Myocyte (in vitro differentiated cells): ENCODE measurements at regions not wholly inside any gene's neighbourhood (a gene's known extent, or its start where the extent isn't known, plus 50 kb on each side); places are given as distances from the start of the nearest gene placed in this dataset.

ENCODE experiments used
- DNase-seq: peaks from one replicate; pipeline ENCODE4 v3.0.0-alpha.2; 2012; ENCODE audit warnings: low read depth

DNA sequence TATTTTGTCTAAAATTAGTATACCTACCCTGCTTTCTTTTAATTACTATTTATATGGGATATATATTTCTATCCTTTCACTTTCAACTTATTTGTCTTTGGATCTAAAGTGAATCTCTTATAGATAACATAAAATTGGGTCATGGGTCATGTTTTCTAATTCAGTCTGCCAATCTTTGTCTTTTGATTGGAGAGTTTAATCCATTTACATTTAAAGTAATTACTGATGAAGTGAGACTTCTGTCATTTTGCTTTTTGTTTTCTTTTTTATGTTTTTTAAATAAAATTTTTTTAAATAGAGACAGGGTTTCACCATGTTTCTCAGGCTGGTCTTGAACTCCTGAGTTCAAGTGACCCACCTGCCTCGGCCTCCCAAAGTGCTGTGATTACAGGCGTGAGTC is 50.5 kb upstream of the PRDM1 start:
- no peak for DNase-seq

DNA sequence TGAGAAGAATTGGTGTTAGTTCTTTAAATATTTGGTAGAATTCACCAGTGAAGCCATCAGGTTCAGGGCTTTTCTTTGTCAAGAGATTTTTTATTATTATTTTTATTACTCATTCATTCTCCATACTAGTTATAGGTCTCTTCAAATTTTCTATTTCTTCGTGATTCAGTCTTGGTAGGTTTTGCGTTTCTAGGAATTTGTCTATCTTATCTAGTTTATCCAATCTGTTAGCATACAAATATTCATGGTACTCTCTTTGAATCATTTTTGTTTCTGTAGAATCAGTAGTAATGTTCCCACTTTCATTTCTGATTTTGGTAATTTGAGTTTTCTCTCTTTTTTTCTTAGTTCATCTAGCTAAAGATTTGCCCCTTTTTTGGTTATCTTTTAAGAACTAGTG is 52.3 kb upstream of the PRDM1 start:
- no peak for DNase-seq

DNA sequence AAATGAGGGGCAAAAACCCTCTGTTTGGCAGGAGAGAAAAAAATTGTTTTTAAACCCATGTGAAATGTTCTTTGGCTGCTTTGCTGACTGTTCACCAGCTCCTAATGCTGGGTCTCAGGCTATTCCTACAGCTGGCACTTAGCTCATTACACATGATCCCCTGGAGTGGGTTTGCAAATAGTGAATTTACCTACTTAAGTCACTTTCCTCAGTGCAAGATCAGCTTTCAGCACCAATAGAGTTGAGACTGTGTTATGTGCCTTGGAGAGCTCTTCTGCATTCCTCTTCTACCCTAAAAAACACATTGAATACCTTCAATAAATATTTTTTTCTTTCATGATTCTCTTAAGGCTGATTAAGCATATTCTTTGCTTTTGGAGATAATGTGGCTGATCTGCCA is 58.4 kb upstream of the PRDM1 start:
- DNase-seq: no peak

DNA sequence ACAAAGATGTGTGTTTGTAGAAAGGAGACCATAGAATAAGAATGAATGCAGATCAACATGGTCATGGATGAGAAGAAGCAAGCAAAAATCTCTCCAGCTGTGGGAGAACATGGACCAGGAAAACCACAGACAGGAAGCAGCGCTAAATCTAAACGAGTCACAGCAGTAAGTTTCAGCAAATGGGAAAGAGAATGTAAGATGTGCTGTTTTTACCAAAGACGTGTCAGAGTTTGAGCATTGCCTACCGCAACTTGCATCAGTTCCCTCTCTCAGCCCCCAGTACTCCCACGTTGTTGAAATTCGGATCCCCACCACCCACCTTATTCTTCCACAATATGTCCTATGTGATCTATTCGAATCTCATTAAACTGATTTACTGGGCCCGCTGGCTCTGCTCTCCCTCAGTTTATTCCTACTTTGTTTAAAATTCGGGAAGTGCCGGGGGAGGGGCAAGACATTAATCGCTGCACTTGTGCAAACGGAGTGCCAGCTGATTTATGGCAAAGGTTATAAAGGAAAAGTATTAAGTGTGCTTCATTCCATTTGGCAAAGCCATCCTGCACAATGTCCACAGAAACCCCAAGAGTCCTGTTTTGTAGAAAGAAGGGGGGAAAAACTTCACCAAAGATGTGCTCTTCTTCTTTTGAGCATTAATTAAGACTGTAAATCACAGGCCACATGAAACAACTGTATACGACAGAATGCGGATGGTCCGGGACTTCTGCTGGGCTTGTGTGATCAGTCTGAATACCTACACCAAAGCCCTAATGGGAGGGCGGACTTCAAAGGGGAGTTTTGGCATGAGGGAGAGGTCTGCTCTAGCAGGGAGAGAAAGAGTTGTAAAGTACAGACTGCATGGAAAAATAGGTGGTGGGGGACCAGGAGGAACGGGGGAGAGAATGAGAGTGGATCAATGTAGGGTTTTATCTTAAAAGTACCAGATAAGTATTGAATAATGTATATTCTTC is 59.1 kb upstream of the PRDM1 start:
- DNase-seq: no peak

DNA sequence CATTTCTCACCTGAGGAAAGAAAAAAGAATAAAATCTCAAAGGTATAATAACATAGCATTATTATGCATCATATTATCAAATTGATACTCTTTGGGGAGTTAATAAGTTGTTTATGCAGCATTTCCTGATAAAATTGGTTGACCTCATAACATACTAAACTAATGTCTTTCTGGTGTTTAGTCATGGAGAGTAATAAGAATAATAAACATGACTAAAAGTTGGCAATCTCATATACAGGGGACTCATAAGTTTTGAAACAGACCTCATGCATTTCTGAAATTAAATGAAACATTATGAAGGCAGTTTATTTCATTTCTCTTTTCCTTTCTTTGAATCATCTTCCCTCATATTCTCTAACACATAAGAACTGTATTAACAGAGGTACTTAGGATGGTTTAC is 60.5 kb upstream of the PRDM1 start:
- DNase-seq: no peak

DNA sequence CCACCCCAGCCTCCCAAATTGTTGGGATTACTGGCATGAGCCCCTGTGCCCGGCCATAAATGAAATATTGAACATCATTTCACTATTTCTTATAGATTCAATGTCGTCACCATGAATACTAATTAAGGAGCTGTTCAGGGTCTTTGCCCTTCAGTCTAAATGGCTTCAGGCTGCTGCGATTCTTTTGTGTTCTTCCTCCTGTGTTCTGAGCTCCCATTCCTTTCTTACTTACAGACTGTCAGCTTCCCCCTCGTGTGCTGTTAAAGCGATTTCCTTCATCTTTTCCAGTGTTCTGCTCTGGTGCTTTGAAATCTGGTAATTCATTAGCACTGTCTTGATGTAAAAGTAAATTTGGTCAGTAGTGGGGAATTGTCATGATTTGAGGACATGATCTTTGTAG is 63.3 kb upstream of the PRDM1 start:
- no peak for DNase-seq

DNA sequence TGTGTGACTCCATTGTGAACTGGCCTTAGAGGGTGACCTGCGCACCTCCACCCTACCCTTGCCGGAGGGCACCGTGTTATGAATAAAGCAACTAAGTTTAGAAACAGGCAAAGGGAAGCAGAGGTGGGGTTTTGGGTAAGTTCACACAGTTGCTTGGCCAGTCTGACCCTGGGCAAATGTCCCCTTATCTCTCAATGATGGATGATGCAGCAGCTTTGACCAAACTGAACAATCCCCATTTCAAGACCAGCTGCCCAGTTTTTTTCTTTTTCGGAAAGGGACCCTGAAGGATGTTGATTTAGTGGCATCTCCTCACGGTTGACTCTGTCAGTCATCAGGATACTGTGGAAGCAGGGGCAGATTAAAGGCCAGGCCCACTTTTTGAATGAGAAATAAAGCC is 68.7 kb upstream of the PRDM1 start:
- DNase-seq: no peak

DNA sequence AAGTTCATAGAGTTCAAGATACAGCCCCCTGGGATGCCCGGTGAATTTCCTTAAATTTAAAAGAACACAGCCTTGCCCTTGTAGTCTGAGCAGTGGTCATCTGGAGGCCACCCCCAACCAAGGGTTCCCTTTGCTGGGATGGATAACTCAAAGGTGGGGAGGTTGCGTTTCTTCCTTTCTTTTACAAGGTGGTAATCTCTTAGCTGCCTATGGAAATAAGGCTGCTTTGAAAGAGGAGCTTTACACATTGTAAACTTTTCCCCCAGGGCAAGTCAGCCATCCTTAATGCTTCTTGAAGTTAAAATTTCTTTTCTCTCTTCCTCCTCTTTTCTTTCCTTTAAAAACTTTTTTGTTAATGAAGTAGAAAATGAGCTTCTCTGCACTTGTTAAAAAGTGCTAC is 71.2 kb upstream of the PRDM1 start:
- no peak for DNase-seq

DNA sequence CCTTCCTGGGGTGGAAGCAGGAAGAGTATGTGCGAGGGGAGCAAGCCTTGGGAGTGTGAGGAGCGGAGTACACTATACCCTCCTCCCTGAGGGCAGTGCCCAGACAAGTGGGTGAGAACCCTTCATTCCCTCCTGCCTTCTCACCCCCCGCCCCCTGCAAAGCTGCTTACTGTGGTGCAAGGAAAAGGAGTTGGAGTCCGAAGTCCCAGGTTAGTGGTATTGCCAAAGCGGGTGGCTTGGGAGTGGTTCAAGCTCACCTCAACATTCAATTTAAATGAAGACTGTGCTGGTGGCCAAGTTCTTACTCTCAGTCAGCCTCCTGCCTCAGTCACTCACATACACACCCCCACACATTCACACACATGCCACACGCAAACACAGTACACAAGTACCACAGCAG is 74.7 kb upstream of the PRDM1 start:
- DNase-seq: no peak

DNA sequence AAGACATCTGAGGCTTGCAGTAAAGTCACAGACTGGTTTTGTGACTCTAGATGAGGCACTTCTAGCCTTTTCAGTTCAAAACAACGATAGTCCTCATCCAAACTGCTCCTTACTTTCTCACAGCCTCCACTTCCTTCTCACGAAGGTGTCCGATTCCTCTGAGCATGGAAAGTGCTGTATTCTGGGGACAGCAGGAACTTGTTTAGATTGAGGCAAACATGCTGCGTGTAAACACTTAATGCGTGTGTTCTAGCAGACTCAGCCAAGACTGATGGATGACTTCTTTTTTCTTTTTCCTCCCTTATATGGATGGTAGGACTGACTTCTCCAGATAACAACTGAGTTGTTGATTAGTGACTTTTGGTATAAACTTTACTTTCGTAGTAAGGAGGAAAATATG is 80.2 kb upstream of the PRDM1 start:
- DNase-seq: no peak

DNA sequence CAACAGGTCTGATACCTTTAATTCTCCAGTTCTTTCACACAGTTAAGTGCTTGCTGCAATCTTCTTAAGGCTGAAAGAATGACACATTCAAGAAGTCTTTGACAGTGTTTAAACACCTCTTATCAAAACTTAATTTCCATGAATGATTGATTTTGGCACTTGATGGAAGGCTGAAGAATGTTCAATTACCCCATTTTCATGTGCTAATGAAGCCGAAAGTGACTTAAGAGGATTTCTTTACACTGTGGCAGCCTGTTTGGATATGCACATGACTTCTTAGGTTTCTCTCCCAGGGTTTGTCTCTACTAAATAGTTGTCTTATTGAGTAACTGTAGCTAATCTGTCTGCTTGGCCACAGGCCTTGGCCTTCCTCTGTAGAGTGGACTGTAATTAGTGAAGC is 81.1 kb upstream of the PRDM1 start:
- peak; percentile 40 for DNase-seq

DNA sequence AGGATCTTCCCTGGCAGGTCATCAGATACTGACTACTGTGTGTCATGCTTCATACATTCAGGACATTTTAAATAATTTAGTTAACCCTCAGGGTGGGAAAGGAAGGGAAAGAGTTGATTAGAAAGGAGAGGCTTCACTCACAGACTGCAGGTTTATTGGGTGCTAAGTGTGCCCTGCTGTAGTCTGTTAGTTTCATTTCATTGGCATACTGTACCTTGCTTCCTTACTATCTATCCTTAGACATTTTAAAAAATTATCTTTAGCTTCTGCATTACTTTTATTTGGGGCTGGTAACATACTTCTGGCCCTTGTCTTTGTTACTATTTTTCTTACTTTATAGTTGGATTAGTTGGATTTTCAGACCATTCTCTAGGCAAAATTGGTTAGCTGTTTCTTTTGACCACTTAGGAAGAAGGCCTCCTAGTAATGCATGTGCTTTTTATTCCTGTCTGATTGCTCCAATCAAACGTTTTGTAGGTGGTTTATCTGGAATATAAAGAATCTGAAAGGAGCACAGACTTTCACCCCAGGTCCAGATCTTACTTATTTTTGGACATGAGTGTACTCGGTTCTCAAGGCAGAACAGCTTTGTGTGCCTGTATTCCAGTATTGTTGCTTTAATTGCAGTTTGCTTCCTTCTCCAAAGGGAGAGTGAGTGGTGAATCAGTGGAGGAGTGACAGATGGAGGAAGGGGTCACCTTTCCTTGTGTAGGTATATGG is 82.7 kb upstream of the PRDM1 start:
- DNase-seq: no peak

DNA sequence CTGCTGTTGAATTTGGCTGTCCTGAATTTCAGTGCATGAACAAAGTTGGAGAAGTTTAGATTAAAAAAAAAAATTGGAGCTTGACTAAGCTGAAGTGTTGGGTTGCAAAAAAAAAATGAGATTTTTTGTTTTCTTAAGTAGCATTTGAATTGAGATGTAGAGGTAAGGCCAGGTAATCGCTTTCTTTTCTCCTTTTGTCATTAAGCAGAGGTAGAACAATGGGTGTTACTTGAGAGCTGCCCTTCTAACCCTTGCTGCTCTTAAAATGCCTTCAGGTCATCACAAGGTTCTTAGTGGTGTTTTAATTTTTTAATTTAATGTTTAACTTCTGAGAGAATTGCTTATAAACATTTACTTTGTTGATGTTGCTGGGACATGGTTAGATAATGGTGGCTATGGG is 84.1 kb upstream of the PRDM1 start:
- no peak for DNase-seq

DNA sequence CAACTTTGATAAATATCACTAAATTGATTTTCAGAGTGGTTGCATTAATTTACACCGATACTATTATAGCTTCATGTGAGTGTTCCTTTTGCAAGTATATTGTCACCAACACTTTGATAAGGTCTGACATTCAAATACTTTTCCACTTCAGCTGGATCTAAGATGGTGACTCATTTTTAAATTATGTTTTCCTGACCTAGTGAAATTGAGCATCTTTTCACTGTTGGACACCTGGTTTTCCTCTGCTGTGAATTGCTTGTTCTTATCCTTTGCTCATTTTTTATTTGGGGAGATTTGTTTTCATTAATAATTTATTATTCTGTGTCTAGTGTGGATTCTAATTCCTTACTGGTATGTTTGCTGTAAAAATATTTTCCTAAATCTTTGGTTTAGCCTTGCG is 85.2 kb upstream of the PRDM1 start:
- DNase-seq: no peak

DNA sequence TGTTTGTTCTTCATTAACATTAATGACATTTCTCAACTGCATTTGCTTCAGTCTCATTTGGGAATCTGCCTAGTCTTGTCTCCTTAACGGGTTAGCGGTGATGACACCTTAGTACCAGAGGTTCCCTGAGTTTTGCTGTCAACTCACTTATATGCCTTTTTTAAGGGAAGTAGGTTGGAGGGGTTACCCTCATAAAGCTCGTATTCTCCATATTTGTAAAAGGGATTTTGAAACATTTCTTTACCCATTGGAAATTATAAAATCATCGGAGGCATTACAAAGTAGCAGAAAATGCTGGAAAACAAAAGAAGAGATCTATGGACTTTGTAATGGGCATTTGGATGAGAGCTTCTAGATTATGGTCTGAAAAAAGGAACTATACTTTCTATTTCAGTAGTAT is 88.7 kb upstream of the PRDM1 start:
- no peak for DNase-seq

DNA sequence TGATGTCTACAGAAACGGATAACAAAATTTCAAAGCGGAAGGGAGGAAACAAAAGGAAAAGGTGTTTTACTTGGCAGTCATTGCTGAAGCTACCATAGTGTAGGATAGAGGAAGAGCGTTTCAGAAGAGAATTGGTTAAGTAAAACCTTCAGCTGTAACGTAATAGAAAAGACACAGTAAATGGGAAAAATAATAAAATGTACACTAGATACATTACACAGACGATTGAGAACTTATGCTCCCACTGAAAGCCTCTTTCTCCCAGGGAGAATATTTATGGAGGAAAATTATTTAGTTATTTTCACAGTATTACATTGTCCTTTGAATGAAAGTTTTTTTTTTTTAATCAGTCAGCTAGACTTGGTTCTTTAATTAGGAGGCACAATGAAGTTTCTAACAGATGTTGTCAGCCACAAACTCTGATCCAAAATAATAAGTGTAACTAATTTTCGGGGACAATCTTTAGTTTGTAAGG is 90.7 kb upstream of the PRDM1 start:
- DNase-seq: no peak

DNA sequence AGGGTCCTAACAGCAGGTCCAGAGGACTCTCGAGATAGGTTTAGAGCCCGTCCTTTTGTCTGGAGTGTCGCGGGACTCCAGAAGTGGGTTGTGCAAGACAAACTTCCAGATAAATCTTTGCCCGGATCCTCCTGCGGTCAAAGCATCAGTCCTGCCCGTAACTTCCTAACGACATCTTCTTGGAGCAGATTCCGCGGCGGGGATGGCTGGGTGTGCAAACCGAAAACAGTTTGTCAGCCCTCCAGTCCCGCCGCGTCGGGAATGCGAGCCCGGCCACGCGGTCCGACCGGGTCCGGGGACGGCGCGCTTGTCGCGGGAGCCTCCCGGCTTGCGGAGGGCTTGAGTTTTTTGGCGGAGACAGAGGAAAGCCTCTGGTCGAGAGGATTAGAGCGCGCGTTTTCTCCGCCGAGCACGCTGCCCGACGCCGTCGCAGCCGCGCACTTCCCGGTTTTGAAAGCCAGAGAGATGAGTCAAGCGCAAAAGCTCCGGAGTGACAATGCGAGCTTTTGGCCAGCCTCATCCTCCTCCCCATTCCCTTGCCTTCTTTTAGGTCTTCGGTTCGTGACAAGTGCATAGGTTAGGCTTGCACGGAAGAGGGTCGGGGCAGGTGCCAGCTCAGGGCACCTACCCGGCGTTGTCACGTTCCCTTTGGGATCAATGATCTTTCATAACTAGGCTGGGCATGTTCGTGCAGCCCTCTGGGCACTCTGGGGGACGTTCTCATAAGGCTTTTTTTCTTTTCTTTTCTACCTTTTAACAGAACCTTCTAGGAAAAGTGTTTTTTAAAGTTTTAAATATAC is 91.3 kb upstream of the PRDM1 start:
- DNase-seq: peak; percentile 76

DNA sequence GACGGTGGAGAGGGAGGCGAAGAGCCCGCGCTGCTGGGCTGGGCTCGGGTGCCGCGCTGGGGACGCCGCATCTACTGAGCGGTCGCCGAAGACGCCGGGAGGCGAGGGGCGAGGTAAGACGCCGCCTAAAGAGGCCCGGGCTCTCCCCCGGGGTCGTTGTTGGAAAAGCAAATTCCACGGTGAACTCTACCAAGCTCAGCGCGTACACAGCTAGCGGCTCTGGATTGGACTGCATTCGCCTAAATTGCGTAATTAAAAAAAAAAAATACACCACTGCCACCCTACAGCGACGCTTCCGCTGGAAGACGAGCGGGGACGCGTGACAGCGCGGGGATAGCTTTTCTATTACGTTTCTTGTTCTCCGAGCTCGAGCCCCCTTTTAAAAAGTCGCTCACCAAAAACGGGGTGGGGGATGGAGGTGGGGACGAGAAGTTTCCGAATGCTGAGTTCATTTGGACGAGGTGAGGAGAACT is 92.0 kb upstream of the PRDM1 start:
- no peak for DNase-seq

DNA sequence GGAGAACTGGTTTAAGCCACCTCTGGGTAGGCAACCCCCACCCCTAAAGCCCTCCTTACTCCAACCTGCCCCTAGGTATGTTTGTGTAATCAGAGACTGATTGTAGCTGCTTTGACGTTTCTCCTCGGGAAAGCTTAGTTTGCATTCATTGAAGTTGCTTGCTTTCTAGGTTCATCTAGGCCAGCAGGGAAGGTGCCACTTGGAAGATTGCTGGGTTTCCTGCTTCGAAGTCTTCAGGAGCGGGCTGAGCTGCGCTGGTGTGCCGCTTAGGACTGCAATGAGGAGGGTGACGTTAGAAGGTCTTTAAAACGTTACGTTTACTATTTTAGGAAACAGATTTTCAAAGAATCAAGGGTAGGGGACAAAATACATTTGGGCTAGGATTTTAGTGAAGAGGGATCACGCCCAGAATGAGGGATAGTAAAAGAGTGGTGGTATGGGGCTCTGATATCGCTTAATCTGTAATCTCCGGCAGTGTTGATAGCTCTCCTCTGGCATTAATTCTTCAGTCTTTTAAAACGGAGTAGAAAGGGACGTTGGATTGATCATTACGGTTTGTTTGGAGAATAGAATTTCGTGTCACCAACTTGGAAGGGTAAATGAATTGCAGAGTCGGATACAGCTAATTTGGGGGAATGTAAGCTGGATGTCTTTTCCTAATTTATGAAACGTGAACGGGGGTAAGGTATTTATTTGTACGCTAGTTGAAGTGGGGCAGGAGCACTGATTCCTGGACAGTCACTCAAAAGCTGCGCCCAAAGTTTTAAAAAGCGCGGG is 92.6 kb upstream of the PRDM1 start:
- DNase-seq: no peak

DNA sequence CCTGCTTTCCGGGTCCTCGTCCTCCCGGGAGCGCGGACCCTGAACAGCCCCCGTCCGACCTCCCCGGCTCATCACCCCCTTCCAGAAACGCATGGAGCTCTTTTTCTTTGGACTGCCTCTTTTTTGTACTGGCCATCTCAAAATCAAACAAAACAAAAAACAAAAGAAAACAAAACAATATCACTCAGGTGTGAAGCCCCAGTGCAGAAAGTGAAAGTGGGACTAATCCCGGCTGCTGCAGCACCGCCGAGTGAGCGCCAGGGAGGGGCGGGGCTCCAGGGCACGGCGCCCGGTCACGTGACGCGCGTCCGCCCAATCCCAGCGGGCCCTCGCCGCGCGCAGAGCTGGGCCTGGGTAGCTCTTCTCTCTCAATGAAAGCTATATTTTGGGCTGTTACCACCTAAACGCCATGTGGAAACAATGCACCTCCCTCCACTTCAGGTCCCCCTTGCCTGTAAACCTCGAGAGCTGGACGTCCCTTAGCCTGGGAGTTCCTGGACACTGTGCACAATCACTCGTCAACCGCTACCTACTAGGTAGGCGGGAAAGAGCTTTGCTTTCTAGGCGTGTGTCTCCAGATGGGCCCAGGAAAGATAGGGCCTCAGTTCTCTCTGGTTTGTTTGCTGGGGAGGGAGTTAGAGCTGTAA is 93.7 kb upstream of the PRDM1 start:
- DNase-seq: peak; percentile 74
